ENCODE measurements at regions not wholly inside any gene's neighbourhood (a gene's known extent, or its start where the extent isn't known, plus 50 kb on each side); places are given as distances from the start of the nearest gene placed in this dataset.

GRCh38 chr15:25243800-25244097 is 195.1 kb downstream of the UBE3A start:
- FAIRE-seq = no peak
- Histone ChIP-seq H2AFZ (ENCODE audit: low read depth, low read length) (no peak overlapping the region), H3K27ac (ENCODE audit: extremely low read depth, low read depth, low read length) (no peak overlapping the region), H3K9me3 (replicated peaks; ENCODE audit: control insufficient read depth, insufficient read depth, low read depth, low read length) (no peaks in the 10 kb centered on the region), H3K9me1 (ENCODE audit: control insufficient read depth, insufficient read depth, low read length) (no peaks in the 10 kb centered on the region), H3K36me3 (ENCODE audit: control insufficient read depth, insufficient read depth, low read length) (no peaks in the 10 kb centered on the region), H3K27me3 (ENCODE audit: control insufficient read depth in 2 of 2, insufficient read depth in 2 of 2, low read length in 2 of 2) (no peaks in the 10 kb centered on the region), H3K4me1 (replicated peaks in 1 of 2; ENCODE audit: control insufficient read depth in 2 of 2, insufficient read depth in 2 of 2, low read length in 2 of 2) (no peaks in the 10 kb centered on the region), H4K20me1 (replicated peaks; ENCODE audit: control insufficient read depth, insufficient read depth, low read length) (no peaks in the 10 kb centered on the region), H3K4me3 (no peak overlapping the region), H3K9ac (ENCODE audit: insufficient read depth in 1 of 2, low read depth in 2 of 2, low read length in 2 of 2) (no peak overlapping the region), H3K4me2 (ENCODE audit: insufficient read depth, low read length) (no peak overlapping the region), H3K79me2 (ENCODE audit: control insufficient read depth, insufficient read depth, low read length) (no peaks in the 10 kb centered on the region)
- ChIA-PET POLR2A (interaction anchor here (0.6 kb wide), 1 partner anchor 33 kb away, joined by 4 read pairs; no protein-coding TSS in a partner anchor), CTCF (ENCODE audit: low intra/inter-chr PET ratio) (no interaction called here)
- ATAC-seq = no peak
- no peak for DNase-seq (ENCODE audit: extremely low read depth in 1 of 4, low spot score in 3 of 4)
- in situ Hi-C loops (cut with MboI) = no loop called here
- no TSS peak for BruUV-seq (replicated peaks)
- intact Hi-C loops (cut with micrococcal nuclease) = no loop called here
- 3% methylated on average over 7 of the region's 7 CpGs for WGBS (ENCODE audit: insufficient coverage, low coverage, missing lambda C conversion rate)
- TF ChIP-seq ATF1 (CRISPR knock-in tag; IDR thresholded peaks at IDR 0.05) (no peak), ATF1 (tag; IDR thresholded peaks at IDR 0.05) (no peak), NUFIP1 (IDR thresholded peaks at IDR 0.05; ENCODE audit: partially characterized antibody) (no peak), RBM39 (optimal IDR thresholded peaks at IDR 0.05; ENCODE audit: low read depth, low read length) (no peak), CBX2 (IDR thresholded peaks at IDR 0.05; ENCODE audit: insufficient read depth, low read length, poor library complexity, severe bottlenecking) (no peak), ZKSCAN3 (CRISPR knock-in tag; IDR thresholded peaks at IDR 0.05) (no peak), NFIX (CRISPR knock-in tag; IDR thresholded peaks at IDR 0.05; ENCODE audit: low read depth) (no peak), SMC3 (conservative IDR thresholded peaks at IDR 0.05; ENCODE audit: insufficient read depth, low read depth, low read length) (no peak), GTF2F1 (IDR thresholded peaks at IDR 0.05; ENCODE audit: low read depth, low read length) (no peak), ZNF143 (CRISPR knock-in tag; IDR thresholded peaks at IDR 0.05) (no peak), TCF7L2 (IDR thresholded peaks at IDR 0.05; ENCODE audit: low read depth, low read length) (no peak), MEF2D (tag; conservative IDR thresholded peaks at IDR 0.05; ENCODE audit: low read depth) (no peak), PRMT5 (CRISPR knock-in tag; IDR thresholded peaks at IDR 0.05) (no peak), NR1H2 (CRISPR knock-in tag; IDR thresholded peaks at IDR 0.05) (no peak), CCNT2 (IDR thresholded peaks at IDR 0.05; ENCODE audit: borderline replicate concordance, extremely low read depth, insufficient read length, low read depth, low read length) (no peak), NCOA6 (IDR thresholded peaks at IDR 0.05) (no peak)
- TF ChIP-seq, protein P1, sequence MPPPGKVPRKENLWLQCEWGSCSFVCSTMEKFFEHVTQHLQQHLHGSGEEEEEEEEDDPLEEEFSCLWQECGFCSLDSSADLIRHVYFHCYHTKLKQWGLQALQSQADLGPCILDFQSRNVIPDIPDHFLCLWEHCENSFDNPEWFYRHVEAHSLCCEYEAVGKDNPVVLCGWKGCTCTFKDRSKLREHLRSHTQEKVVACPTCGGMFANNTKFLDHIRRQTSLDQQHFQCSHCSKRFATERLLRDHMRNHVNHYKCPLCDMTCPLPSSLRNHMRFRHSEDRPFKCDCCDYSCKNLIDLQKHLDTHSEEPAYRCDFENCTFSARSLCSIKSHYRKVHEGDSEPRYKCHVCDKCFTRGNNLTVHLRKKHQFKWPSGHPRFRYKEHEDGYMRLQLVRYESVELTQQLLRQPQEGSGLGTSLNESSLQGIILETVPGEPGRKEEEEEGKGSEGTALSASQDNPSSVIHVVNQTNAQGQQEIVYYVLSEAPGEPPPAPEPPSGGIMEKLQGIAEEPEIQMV (tag; conservative IDR thresholded peaks at IDR 0.05; ENCODE audit: low read depth) = no peak
- TF ChIP-seq, protein P2, sequence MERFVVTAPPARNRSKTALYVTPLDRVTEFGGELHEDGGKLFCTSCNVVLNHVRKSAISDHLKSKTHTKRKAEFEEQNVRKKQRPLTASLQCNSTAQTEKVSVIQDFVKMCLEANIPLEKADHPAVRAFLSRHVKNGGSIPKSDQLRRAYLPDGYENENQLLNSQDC (CRISPR knock-in tag; IDR thresholded peaks at IDR 0.05) = no peak
